H9 (cell line): ENCODE measurements at regions not wholly inside any gene's neighbourhood (a gene's known extent, or its start where the extent isn't known, plus 50 kb on each side); places are given as distances from the start of the nearest gene placed in this dataset.

Experiments used
- DNase-seq: peaks from one replicate; pipeline ENCODE4 v3.0.0-alpha.2; 2017
- H2AFZ ChIP-seq: one replicate; pipeline ENCODE4 v1.6.1; 2013; ENCODE audit warnings: mild to moderate bottlenecking, low read length, control low read depth, moderate library complexity
- H2AK5ac ChIP-seq: 2 replicates; pipeline ENCODE4 v1.6.1; 2013; ENCODE audit warnings: low read length, control low read depth, mixed read lengths; ENCODE audit not compliant: insufficient read length
- H2BK120ac ChIP-seq: one replicate; pipeline ENCODE4 v1.6.1; 2013; ENCODE audit warnings: low read depth, mild to moderate bottlenecking, low read length, control low read depth, inconsistent platforms; ENCODE audit not compliant: poor library complexity, severe bottlenecking
- H2BK12ac ChIP-seq: 2 replicates; pipeline ENCODE4 v1.6.1; 2013; ENCODE audit warnings: low read length, control low read depth, mixed read lengths, low read depth; ENCODE audit not compliant: insufficient read length
- H2BK15ac ChIP-seq: 2 replicates; pipeline ENCODE4 v1.6.1; 2013; ENCODE audit warnings: low read depth, low read length, control low read depth
- H2BK20ac ChIP-seq: one replicate; pipeline ENCODE4 v1.6.1; 2013; ENCODE audit warnings: low read depth, mild to moderate bottlenecking, low read length, control low read depth, inconsistent platforms; ENCODE audit not compliant: poor library complexity, severe bottlenecking
- H2BK5ac ChIP-seq: 2 replicates; pipeline ENCODE4 v1.6.1; 2013; ENCODE audit warnings: low read length, control low read depth, mixed read lengths; ENCODE audit not compliant: insufficient read length
- H3K14ac ChIP-seq: 2 replicates; pipeline ENCODE4 v1.6.1; 2013; ENCODE audit warnings: low read length, control low read depth; ENCODE audit not compliant: insufficient read depth
- H3K18ac ChIP-seq: 2 replicates; pipeline ENCODE4 v1.6.1; 2013; ENCODE audit warnings: low read depth, mild to moderate bottlenecking, mixed read lengths, low read length, control low read depth; ENCODE audit not compliant: insufficient read length
- H3K23ac ChIP-seq: 2 replicates; pipeline ENCODE4 v1.6.1; 2013; ENCODE audit warnings: low read length, control low read depth, mixed read lengths, low read depth; ENCODE audit not compliant: insufficient read length
- H3K23me2 ChIP-seq: 2 replicates; pipeline ENCODE4 v1.6.1; 2013; ENCODE audit warnings: low read depth, mild to moderate bottlenecking, mixed read lengths, low read length, control low read depth; ENCODE audit not compliant: insufficient read length, poor library complexity, severe bottlenecking
- H3K27ac ChIP-seq: 2 replicates; pipeline ENCODE4 v1.5.1; 2013; ENCODE audit warnings: low read length, control low read depth, mixed read lengths, low read depth; ENCODE audit not compliant: insufficient read length
- H3K27me3 ChIP-seq: 2 replicates; pipeline ENCODE4 v1.6.1; 2013; ENCODE audit warnings: low read length, control low read depth, inconsistent platforms; ENCODE audit not compliant: insufficient read depth
- H3K4ac ChIP-seq: 2 replicates; pipeline ENCODE4 v1.6.1; 2013; ENCODE audit warnings: low read depth, mild to moderate bottlenecking, control low read depth, inconsistent platforms, low read length, moderate library complexity
- H3K4me1 ChIP-seq: 2 replicates; pipeline ENCODE4 v1.6.1; 2013; ENCODE audit warnings: low read length, control low read depth, inconsistent platforms; ENCODE audit not compliant: insufficient read depth
- H3K4me2 ChIP-seq: 2 replicates; pipeline ENCODE4 v1.6.1; 2013; ENCODE audit warnings: low read length, control low read depth, mixed read lengths; ENCODE audit not compliant: insufficient read length, insufficient read depth
- H3K56ac ChIP-seq: 2 replicates; pipeline ENCODE4 v1.6.1; 2013; ENCODE audit warnings: low read depth, mild to moderate bottlenecking, mixed read lengths, low read length, control low read depth; ENCODE audit not compliant: insufficient read length
- H3K79me1 ChIP-seq: 2 replicates; pipeline ENCODE4 v1.6.1; 2013; ENCODE audit warnings: low read depth, mild to moderate bottlenecking, moderate library complexity, low read length, control low read depth, inconsistent platforms; ENCODE audit not compliant: insufficient read depth, poor library complexity, severe bottlenecking
- H3K79me2 ChIP-seq: 2 replicates; pipeline ENCODE4 v1.6.1; 2013; ENCODE audit warnings: low read length, control low read depth, inconsistent platforms; ENCODE audit not compliant: insufficient read depth
- H3K9ac ChIP-seq: 2 replicates; pipeline ENCODE4 v1.6.1; 2013; ENCODE audit warnings: low read length, control low read depth, mixed read lengths; ENCODE audit not compliant: insufficient read length; ENCODE audit errors: extremely low read depth
- H3K9me3 ChIP-seq: one replicate; pipeline ENCODE4 v1.6.1; 2013; ENCODE audit warnings: low read depth, low read length, inconsistent platforms; ENCODE audit not compliant: control insufficient read depth
- H3T11ph ChIP-seq: one replicate; pipeline ENCODE4 v1.6.1; 2013; ENCODE audit warnings: mild to moderate bottlenecking, low read length, control low read depth, inconsistent platforms
- H4K20me1 ChIP-seq: one replicate; pipeline ENCODE4 v1.6.1; 2013; ENCODE audit not compliant: control insufficient read depth, insufficient read length, insufficient read depth
- H4K5ac ChIP-seq: 2 replicates; pipeline ENCODE4 v1.6.1; 2013; ENCODE audit warnings: low read depth, mild to moderate bottlenecking, mixed read lengths, low read length, control low read depth; ENCODE audit not compliant: insufficient read length
- H4K8ac ChIP-seq: replicated peaks from 2 replicates; pipeline ENCODE4 v1.6.1; 2013; ENCODE audit warnings: low read length, control low read depth, mixed read lengths, low read depth; ENCODE audit not compliant: insufficient read length
- H4K91ac ChIP-seq: 2 replicates; pipeline ENCODE4 v1.6.1; 2013; ENCODE audit warnings: low read depth, mild to moderate bottlenecking, moderate library complexity, mixed read lengths, low read length, control low read depth; ENCODE audit not compliant: insufficient read length
- H3K27ac Mint-ChIP-seq, 3 experiments: 2 replicates in 2 of 3; 3 replicates in 1 of 3; pipeline ENCODE4 v1.8.0; 2020 to 2021; ENCODE audit warnings: mixed read lengths in 3 of 3, mild to moderate bottlenecking in 1 of 3, moderate library complexity in 1 of 3
- H3K27me3 Mint-ChIP-seq: 2 replicates; pipeline ENCODE4 v1.8.0; 2021; ENCODE audit warnings: low read depth, mild to moderate bottlenecking, moderate library complexity, mixed read lengths
- H3K36me3 Mint-ChIP-seq, 3 experiments: 2 replicates in 2 of 3; 3 replicates in 1 of 3; pipeline ENCODE4 v1.8.0; 2020 to 2021; ENCODE audit warnings: low read depth in 3 of 3, mixed read lengths in 3 of 3; ENCODE audit not compliant: insufficient read depth in 1 of 3
- H3K4me1 Mint-ChIP-seq, 2 experiments: 2 replicates each; pipeline ENCODE4 v1.8.0; 2020; ENCODE audit warnings: mixed read lengths in 2 of 2
- H3K4me3 Mint-ChIP-seq, 2 experiments: 2 replicates in 1 of 2; 3 replicates in 1 of 2; pipeline ENCODE4 v1.8.0; 2020 to 2021; ENCODE audit warnings: mild to moderate bottlenecking in 2 of 2, mixed read lengths in 2 of 2, moderate library complexity in 1 of 2
- H3K9me3 Mint-ChIP-seq, 2 experiments: 2 replicates in 1 of 2; 3 replicates in 1 of 2; pipeline ENCODE4 v1.8.0; 2020; ENCODE audit warnings: mild to moderate bottlenecking in 2 of 2, mixed read lengths in 2 of 2, moderate library complexity in 1 of 2
- WGBS: extraction: QIAGEN DNeasy Blood & Tissue Kit; methylation state at CpG from one replicate; pipeline ENCODE4 v1.1.7; 2013; ENCODE audit warnings: missing lambda C conversion rate, low lambda C conversion rate, mixed read lengths; ENCODE audit not compliant: insufficient read length; ENCODE audit errors: extremely low coverage; 5-methylcytosine and 5-hydroxymethylcytosine counted together
- TF ChIP-seq, protein P1 (sequence below): fragments of 200-600 bp; sonication (generic); conservative IDR thresholded peaks from 3 replicates; pipeline ENCODE4 v1.8.0; 2021; ENCODE audit warnings: antibody characterized with exemption, mild to moderate bottlenecking

DNA sequence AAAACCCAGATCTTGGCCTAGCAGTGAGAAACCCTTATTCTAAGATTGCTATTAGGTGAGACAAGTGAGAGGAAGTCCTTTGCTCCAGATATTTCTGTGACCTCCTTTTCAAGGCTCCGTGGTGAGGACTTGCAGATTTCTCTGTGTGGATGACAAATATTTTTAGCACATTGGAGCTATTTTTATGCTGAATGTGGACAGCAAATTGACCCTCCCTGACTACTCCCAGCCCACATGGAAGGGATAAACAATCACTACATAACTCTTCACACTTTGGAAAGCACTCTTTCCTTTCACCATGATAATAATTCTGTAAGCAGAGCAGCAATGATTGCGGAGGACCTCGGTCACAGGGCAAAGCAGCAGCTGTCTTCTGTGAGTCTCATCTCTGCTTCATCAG is 88.0 kb upstream of the ADGRF1 start:
- Mint-ChIP-seq H3K4me1 (peaks cover 33 to 36% of the 10 kb centered on the region in 2 experiments), H3K27ac (no peak overlapping the region; a peak in 1 of 7 replicates), H3K9me3 (no peaks in the 10 kb centered on the region), H3K36me3 (no peaks in the 10 kb centered on the region), H3K4me3 (no peak overlapping the region), H3K27me3 (no peaks in the 10 kb centered on the region)
- Histone ChIP-seq H3T11ph (no peak overlapping the region), H3K23ac (no peak overlapping the region), H4K91ac (no peak overlapping the region), H3K27me3 (no peaks in the 10 kb centered on the region), H3K14ac (no peak overlapping the region), H3K9ac (no peak overlapping the region), H4K20me1 (no peaks in the 10 kb centered on the region), H4K5ac (no peak overlapping the region), H3K79me1 (no peaks in the 10 kb centered on the region), H3K23me2 (no peaks in the 10 kb centered on the region), H2BK20ac (no peak overlapping the region), H3K56ac (no peak overlapping the region), H2BK15ac (no peak overlapping the region), H3K27ac (no peak overlapping the region), H3K4me1 (peaks cover 8% of the 10 kb centered on the region), H2BK5ac (no peak overlapping the region), H3K79me2 (no peaks in the 10 kb centered on the region), H2BK120ac (no peak overlapping the region), H3K18ac (no peak overlapping the region), H3K4ac (no peak overlapping the region), H3K9me3 (no peaks in the 10 kb centered on the region), H2AFZ (no peak overlapping the region), H3K4me2 (no peak overlapping the region), H4K8ac (no peak overlapping the region), H2BK12ac (no peak overlapping the region), H2AK5ac (no peak overlapping the region)
- TF ChIP-seq, protein P1, sequence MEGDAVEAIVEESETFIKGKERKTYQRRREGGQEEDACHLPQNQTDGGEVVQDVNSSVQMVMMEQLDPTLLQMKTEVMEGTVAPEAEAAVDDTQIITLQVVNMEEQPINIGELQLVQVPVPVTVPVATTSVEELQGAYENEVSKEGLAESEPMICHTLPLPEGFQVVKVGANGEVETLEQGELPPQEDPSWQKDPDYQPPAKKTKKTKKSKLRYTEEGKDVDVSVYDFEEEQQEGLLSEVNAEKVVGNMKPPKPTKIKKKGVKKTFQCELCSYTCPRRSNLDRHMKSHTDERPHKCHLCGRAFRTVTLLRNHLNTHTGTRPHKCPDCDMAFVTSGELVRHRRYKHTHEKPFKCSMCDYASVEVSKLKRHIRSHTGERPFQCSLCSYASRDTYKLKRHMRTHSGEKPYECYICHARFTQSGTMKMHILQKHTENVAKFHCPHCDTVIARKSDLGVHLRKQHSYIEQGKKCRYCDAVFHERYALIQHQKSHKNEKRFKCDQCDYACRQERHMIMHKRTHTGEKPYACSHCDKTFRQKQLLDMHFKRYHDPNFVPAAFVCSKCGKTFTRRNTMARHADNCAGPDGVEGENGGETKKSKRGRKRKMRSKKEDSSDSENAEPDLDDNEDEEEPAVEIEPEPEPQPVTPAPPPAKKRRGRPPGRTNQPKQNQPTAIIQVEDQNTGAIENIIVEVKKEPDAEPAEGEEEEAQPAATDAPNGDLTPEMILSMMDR = no peak
- no peak for DNase-seq
- WGBS = no CpG with 5 or more reads among the region's 3 CpGs
